Activated CD4-positive, alpha-beta T cell treated with anti-CD3 and anti-CD28 coated beads, Interleukin-2, amount 50 U/mL, for 24 hours (primary cell): ENCODE measurements at regions not wholly inside any gene's neighbourhood (a gene's known extent, or its start where the extent isn't known, plus 50 kb on each side); places are given as distances from the start of the nearest gene placed in this dataset.
"Not testable (repeated sequence)": the region's sequence is repeated elsewhere in the genome, so short reads cannot be mapped to it uniquely, and the experiment has no call there.

Source experiments
- DNase-seq, 2 donors: peaks; one replicate each; pipeline ENCODE4 v3.0.0-alpha.2; 2020; ENCODE audit warnings: low read depth in 1 of 2, low spot score in 1 of 2

DNA sequence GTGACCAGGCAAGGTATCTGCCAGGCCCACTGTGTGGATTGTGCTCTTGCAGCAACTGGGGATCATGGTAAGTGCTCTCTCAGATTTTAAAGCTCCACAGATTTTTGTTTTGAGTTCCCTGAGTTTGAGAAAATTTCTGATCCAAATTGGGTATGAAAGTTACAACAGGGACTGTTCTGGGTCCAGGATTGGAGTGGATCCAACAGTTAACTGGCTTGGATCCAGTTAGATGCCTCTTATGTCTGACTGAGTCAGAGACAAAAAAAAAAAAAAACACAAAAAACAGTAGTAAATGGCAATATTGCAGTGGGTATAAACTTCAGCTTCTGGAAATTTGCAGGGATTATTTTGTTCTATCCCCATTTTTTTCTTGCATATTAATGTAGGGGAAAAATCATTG lies 598.8 kb downstream of the C12orf50 start:
- DNase-seq: no peak

DNA sequence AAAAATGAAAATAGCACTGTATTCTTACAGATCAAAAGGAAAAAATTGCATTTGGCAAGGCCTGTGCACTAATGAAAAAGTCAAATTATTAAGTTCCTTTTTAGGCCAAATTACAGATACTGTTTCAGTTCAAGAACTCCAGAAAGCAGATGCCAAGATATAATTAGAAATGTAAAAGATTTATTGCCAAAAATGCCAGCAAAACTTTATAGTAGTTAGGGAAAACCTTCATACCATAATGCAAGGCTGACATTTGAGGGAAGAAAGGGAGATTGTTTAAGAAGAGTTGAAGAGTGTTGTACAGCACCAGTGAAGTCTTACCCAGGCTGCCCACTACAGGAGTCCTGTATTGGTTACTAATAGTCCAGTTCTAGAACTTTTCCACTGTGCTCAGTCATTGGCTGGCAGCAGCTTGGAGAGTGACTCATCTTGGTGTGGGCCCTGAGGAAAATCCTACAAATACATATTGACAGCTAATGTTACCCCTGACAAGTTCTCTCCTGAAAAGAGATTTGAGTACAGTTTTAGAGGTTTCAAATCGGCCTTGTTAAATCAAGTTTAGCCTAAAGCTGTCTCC lies 600.4 kb downstream of the C12orf50 start:
- DNase-seq: no peak

DNA sequence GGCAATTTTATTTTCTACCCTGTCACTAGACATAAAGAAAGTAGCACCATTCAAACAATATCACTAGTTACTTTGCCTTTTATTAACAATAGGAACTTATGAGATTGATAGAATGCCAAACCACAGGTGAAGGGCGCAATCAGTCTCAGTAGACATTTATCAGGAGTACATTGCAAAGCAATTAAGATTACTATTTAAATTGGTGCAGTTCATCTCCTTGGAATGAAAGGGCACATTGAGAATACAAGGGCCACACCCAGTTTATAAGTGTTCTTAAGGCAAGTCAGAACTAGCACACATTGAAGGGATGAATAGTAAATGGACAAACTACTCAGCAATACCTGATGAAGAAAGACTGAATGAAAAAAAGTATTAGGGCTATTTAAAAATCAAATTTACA lies 601.4 kb downstream of the C12orf50 start:
- DNase-seq: no peak

DNA sequence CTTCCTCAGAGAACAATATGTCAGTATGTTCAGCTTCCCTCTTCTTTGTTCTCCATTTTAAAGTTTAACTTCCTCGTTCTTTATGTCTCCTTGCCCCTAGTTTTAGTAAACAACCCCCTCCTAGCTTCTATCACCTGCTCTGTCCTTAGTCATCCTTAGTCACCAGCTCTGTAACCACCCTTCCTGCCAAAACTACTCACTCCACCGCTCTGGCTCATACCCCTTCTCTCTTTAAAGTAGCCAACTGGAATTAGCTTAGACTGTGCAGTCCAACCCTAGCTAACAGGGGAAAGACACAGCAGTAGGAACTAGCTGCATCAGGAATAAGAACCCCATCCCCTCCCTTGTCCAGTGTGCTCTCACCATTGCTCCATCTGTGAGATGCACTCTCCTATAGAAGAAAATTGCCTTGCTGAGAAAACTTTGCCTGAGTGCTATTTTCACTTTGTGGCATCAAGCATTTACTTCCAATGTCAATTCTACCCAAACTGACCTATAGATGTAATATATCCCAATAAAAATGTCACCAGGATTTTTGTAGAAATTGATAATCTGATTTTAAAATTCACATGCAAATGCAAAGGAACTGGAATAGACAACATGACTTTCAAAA lies 603.2 kb downstream of the C12orf50 start:
- no peak for DNase-seq

DNA sequence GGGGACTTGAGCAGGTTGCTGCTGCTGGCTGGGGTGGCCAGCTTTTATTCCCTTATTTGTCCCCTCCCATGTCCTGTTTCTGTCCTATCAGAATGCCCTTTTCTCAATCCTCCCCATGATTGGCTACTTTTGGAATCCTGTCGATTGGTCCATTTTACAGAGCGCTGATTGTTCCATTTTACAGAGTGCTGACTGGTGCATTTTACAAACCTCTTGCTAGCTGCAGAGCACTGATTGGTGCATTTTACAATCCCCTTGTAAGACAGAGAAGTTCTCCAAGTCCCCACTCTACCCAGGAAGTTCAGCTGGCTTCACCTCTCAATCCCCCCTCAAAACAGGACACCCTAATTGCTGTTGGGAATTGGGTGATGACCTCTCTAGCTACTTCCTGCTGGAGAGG lies 608.0 kb downstream of the C12orf50 start:
- DNase-seq: not testable (repeated sequence)

DNA sequence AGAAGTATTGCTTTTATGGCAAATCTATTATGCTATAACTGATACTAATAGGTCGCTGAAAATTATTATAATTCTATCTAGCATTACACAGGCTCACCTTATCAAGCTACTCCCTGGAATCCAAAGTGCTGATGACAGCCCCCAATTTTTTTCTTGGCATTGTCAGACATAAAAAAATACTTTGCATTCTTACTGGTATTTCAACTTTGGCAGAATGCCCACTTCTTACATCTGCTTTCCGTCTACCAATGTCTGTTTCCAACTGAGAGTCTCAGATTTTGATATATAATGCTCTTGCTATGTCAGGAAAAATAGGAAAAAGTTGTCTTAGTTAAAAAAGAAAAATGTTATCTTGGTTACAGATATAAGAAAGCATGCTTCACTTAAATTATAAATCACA lies 615.4 kb downstream of the C12orf50 start:
- no peak for DNase-seq

DNA sequence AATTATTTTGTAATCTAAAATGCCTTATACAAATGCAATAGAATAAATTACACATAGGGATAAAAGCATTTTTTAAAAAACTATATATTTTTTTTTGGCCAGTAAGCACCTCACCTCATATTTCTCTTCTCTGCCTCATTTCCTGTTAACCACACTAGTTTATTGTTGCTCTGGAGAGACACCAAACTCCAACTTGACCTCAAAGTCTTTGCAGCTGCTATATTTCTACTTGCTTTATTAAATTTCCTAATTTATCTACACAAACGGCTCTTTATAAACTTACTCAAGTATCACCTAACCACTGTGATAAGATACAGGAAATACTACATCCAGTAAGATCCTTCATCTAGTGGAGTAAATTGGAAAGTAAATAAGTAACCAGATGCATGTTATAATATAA lies 622.3 kb downstream of the C12orf50 start:
- no peak for DNase-seq

DNA sequence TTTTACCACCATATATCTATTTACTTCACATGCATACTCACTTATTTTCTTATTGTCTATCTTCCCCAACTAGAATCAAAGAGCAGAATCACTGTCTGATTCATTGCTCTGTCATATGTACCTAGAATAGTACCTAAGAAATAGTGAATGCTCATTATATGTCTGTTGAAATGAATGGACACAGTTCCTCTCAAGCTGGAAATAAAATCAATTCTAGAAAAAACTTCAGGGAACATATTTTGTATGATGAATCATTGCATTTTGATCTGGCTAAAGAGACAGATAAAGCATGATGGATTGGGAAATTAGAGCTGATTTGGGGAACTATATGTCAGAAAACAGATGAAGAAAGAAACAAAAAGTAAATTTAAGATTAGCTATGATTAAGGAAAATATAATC lies 623.3 kb downstream of the C12orf50 start:
- DNase-seq: no peak

DNA sequence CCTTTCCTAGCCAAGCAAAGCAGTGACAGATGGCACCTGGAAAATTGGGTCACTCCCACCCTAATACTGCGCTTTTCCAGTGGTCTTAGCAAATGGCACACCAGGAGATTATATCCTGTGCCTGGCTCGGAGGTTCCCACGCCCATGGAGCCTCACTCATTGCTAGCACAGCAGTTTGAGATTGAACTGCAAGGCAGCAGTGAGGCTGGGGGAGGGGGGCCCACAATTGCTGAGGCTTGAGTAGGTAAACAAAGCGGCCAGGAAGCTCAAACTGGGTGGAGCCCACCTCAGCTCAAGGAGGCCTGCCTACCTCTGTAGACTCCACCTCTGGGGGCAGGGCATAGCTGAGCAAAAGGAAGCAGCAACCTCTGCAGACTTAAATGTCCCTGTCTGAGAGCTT lies 635.0 kb downstream of the C12orf50 start:
- DNase-seq: not testable (repeated sequence)

DNA sequence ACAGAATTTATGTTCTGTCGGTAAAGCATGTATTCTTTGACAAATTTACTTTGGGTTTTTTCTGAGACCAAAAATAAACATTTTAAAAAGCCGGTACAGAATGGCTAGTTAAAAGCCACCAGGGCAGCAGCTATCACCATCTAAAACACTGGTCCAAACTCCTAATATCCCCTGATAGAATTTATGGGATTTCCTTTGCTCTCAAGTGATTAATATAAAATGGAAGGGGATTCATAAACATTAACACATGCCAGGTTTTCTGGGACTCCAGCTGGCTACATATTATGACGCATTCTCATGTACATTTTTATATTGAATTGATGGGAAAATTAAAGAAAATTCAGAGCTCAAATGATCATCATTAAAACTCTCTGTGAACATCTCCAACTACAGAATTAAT lies 640.8 kb downstream of the C12orf50 start:
- no peak for DNase-seq

DNA sequence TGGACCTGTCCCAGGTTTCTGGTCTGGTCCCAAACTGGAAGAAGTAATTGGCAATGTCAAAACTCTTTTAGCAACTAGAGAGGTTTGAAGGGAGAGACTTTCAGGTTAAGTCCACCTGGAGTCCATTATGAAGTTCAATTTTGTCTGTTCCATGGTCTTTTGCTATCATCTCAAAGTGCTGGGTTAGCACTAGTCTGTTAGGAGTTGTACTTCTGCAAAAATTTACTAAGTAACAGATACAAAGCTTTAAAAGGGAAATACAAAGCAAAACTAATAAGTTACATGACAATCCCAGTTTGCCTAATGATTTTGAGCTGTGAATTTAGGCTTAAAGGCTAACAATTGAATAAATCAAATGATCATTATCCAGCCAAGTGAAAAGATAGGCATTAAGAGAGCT lies 643.9 kb downstream of the C12orf50 start:
- no peak for DNase-seq

DNA sequence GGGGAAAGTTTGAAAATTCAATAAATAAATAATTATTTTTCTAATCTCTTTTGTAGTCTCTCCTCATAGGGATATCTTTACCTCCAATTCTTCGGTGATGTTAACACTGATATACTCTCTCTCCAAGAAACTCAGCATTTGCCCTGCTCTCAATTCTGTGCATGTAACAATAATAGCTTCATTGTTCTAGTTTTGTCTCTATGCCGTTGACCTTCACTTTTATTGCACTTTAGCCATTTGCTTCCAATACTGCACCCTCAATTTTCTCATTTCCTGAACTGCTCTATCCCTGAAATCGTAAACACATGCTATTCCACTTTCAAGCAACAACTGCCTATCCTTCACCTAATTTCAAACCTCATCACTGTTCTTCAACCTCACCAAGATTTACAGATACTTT lies 645.0 kb downstream of the C12orf50 start:
- no peak for DNase-seq

DNA sequence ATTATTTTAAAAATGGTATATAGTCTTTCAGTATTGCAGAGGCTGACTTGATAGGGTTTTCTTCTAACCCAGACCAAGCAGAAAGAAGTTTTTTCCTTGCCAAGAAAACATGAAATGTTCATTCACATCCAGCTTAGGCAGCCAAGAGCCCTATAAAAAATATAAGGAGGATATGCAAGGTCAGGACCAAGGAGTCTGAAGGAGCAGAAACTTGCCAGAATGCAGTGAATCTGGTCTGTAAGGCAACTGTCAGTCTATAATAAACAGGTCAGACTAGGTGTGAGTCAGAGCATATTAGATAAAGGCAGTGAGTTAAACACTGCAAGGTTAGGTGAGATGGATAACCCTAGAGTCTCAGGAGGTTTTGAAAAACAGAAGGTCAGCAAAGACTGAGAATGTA lies 645.5 kb downstream of the C12orf50 start:
- DNase-seq: no peak

DNA sequence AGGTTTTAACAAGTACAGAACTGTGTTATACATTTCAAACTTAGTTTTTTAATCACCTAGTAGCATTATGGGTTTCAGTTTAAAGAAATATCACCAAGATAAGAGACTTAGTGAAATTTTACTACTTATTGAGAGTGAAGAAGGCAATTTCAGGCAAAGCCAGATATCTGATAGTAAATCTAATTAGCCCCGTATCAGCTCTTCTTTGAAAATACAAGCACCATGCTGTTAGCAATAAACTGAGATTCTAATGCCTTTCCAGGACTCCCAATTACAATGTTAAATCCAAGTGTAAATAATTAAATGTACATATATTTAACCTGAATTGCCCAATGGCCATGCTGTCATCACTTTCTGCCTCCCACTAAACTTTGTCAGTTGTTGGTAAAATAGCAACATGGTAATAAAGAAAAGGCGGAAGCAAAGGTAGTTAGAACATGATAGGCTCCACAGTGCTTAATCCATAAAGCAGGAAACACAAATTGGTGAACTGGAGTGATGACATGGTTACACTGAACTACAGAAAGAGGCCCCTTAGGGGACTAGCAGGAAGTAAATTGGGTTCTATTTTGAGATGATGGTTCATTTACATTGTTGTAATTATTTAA lies 646.1 kb downstream of the C12orf50 start:
- no peak for DNase-seq

DNA sequence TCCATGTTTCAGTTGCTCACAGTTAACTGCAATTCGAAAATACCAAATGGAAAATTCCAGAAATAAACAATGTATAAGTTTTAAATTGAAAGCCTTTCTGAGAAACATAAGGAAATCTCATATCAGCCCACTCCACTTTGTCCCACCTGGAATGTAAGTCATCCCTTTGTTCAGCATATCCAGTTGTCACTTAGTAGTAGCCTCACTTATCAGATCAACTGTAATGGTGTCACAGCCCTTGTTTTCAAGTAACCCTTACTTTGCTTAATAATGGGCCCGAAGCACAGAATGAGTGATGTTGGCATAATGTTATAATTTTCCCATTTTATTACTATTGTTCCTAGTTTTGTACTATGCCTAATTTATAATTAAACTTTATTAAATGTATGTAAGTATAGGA lies 646.8 kb downstream of the C12orf50 start:
- no peak for DNase-seq

DNA sequence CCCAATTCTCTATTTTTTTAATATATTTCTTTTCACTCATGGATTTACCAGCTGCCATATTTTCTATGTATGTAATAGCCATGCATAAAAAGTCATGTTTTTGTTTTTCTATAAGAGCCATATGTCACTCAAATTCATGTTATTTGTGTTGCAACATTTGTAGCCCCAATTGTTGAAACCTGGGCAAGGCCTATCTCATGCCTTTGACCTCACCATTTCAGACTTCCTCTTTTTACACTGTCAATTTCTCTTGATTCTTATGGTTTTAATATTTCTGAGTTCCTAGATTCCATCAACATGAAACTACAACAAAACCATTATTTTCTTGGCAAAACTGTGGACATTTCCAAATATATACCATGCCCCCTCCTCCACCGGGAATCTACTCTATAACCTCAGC lies 647.5 kb downstream of the C12orf50 start:
- no peak for DNase-seq

DNA sequence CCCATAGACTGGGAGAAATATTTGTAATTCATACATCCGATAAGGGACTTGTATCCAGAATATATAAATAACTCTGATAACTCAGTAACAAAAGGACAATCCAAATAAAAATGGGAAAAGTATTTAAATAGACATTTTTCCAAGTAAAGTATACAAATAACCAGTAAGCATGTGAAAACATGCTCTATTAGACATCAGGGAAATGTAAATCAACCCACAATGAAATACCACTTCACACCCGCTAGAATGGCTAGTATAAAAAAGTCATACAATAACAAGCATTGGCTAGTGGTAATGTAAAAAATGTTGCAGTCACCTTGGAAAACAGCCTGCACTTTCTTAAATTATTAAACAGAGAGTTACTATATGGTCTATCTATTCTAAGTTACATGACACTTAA lies 650.7 kb downstream of the C12orf50 start:
- DNase-seq: no peak

DNA sequence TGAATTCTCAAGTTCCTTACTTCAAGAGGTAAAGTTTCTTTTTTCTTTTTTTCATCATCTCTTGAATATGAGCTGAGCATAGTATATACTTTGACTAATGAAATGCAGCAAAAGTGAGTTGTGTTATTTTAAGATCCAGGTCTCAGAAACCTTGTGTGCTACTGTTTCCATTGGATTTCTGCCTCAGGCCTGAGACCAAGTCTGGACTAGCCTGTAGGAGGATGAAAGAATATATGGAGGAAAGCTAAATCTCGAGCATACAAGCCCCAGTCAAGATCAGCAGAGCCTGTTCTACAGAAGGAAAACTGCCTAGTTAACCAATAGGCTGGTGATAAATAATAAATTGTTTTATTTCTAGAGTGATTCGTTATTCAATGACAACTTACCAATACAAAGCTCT lies 652.5 kb downstream of the C12orf50 start:
- DNase-seq: no peak

DNA sequence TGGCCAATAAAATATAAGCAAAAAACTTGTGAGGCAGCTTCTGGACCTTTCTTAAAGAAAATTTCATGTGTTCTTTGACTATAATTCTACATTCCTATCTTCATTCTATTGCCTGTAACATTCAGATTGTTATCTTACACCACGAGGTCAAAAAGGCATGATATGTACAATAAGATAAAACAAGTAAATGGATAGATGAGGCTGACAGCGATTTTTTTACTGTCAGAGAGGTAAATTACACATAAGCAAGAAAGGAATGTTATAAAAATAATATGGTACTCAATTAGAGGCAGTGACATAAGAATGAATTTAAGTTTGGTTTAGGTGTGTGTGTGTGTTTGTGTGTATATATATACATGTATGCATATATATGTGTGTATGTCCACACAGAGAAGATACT lies 660.0 kb downstream of the C12orf50 start:
- no peak for DNase-seq

DNA sequence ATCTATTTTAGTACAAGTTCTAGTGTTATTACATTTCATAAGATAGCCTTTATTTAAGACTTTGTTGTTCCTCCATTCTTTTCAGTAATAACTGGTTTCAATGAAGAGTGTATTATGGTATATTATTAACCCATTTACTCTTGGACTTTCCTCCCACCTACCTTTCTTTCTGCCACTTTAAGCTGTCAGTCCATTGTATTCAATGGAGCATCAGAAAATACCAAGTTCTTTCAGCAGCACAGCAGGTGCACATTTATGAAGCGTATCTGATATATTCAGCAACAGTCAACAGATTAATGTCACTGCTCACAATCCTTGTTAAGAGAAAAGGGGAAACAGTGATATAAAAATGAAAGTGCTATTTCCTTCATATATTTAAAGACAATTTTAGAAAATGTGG lies 660.9 kb downstream of the C12orf50 start:
- DNase-seq: no peak

DNA sequence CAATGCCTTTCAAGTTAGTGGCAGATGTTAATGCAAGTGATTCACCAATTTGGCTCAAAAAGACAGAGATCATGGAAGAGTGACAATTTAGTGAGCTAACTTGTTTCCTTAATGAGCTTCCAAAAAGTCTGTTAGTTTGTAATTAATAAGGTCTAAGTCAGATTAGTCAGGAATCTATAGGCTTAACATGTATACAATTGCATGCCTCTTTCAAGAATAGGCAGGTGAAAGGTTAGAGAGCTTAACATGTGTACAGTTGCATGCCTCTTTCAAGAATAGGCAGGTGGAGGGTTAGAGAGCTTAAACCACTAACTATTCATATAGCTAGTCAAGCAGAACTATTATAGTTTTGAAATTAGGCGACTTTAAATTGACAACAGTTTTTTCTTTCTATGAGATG lies 663.8 kb downstream of the C12orf50 start:
- no peak for DNase-seq

DNA sequence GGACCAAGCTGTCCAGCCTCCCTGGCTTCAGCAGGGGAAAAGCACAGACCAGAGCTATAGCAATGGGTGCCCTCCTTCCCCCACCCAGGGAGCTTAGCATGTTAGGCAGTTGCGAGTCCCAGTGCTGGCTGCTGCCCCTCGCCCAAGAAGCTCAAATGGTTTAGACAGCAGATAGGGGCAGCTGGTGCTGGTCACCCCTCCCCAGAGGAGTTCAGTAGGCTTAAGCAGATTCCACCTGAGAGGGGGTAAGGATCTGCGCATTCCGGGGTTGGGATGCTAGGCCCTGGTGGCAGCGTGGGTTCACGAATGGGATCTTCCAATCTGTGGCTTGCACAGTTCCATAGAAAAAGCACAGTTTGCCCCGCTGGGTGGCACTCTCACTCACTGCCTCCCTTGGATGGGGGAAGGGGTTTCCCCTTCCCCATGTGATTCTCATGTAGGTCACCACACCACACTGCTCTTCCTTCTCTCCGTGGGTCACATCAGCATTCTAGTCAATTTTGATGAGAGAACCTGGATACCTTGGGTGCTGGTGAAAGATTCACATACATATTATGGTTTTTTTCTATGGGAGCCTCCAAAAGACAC lies 665.6 kb downstream of the C12orf50 start:
- no peak for DNase-seq

DNA sequence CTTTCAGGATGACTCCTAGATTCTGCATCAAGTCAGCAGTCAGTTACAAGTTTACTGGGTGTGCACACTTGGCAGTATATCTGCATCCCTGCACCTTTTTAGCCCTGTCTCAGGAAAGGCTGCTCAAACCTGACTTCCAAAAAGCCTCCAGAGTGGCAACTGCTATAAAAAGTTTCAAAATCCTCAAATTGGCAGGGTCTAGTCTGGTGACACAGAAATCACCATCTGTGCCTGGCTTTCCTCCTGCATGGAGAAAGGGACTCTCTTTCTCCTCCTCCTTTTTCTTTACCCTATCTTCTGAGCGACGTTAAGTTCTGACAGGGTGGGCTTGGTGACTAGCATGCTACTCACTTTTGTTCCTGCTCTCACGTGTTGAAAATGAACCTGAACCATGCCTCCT lies 679.5 kb downstream of the C12orf50 start:
- DNase-seq: no peak
